Naive thymus-derived CD8-positive, alpha-beta T cell (primary cell): ENCODE measurements at regions not wholly inside any gene's neighbourhood (a gene's known extent, or its start where the extent isn't known, plus 50 kb on each side); places are given as distances from the start of the nearest gene placed in this dataset.
A peak's percentile ranks its signal among the peaks of the same experiment; 100 is the strongest.
"Not testable (repeated sequence)": the region's sequence is repeated elsewhere in the genome, so short reads cannot be mapped to it uniquely, and the experiment has no call there.

Experiments
- ATAC-seq, 2 donors: fragments of 150-1000 bp; cut with Tn5 transposase in 1 of 2; sonication (Bioruptor Pico), chemical (Tn5 transposase) in 1 of 2; 1 replicate in 1 of 2; 2 replicates in 1 of 2; pipeline ENCODE4 v1.10.0; 2021; ENCODE audit warnings: mild to moderate bottlenecking in 2 of 2, moderate library complexity in 2 of 2
- POLR2A ChIA-PET: fragments of 350-600 bp; sonication (Branson Sonifier 250); formaldehyde crosslinking; loops from one replicate; lab custom pipeline; 2021; ENCODE audit warnings: antibody characterized with exemption; lab: Charles Lee
- DNase-seq, 10 donors: peaks; one replicate each; pipeline versions ENCODE4 v3.0.0 to v3.0.0-alpha.2; 2020 to 2022
- H3K27ac Mint-ChIP-seq, 10 donors: one replicate each; pipeline ENCODE4 v1.8.0; 2020 to 2022; ENCODE audit warnings: mild to moderate bottlenecking in 10 of 10, mixed read lengths in 10 of 10, moderate library complexity in 4 of 10, inconsistent platforms in 1 of 10
- H3K27me3 Mint-ChIP-seq, 5 donors: one replicate each; pipeline ENCODE4 v1.8.0; 2021 to 2022; ENCODE audit warnings: mixed read lengths in 5 of 5
- H3K36me3 Mint-ChIP-seq, 3 donors: one replicate each; pipeline ENCODE4 v1.8.0; 2020 to 2022; ENCODE audit warnings: mixed read lengths in 3 of 3, mild to moderate bottlenecking in 2 of 3, inconsistent platforms in 1 of 3
- H3K4me1 Mint-ChIP-seq, 4 donors: one replicate each; pipeline ENCODE4 v1.8.0; 2021 to 2022; ENCODE audit warnings: mixed read lengths in 4 of 4
- H3K4me3 Mint-ChIP-seq, 10 donors: one replicate each; pipeline ENCODE4 v1.8.0; 2020 to 2022; ENCODE audit warnings: mild to moderate bottlenecking in 10 of 10, mixed read lengths in 10 of 10, moderate library complexity in 6 of 10, inconsistent platforms in 1 of 10
- H3K9me3 Mint-ChIP-seq, 9 donors: one replicate each; pipeline ENCODE4 v1.8.0; 2020 to 2022; ENCODE audit warnings: mixed read lengths in 9 of 9, mild to moderate bottlenecking in 3 of 9, inconsistent platforms in 1 of 9, moderate library complexity in 1 of 9

- POLR2A ChIA-PET, result no interaction called here
- Mint-ChIP-seq H3K4me3 (no peak overlapping the region), H3K9me3 (peaks cover 0 to 23% (median 13%) of the 10 kb centered on the region in 9 donors), H3K27ac (no peak overlapping the region), H3K4me1 (peaks cover 0 to 11% (median 0%) of the 10 kb centered on the region in 4 donors), H3K27me3 (peaks cover 0 to 3% (median 0%) of the 10 kb centered on the region in 5 donors), H3K36me3 (peaks cover 0 to 6% (median 2%) of the 10 kb centered on the region in 3 donors)
- DNase-seq (no peak), ATAC-seq (no peak)
Measured at GRCh38 chr6:25153079-25153478, 126.1 kb upstream of the CARMIL1 start.

GRCh38 chr6:25154034-25154596 is 125.1 kb upstream of the CARMIL1 start:
- Mint-ChIP-seq H3K9me3 (peaks cover 2 to 21% (median 13%) of the 10 kb centered on the region in 9 donors), H3K4me1 (peaks cover 0 to 11% (median 0%) of the 10 kb centered on the region in 4 donors), H3K36me3 (peaks cover 0 to 6% (median 0%) of the 10 kb centered on the region in 3 donors), H3K27ac (no peak overlapping the region), H3K27me3 (peaks cover 0 to 3% (median 0%) of the 10 kb centered on the region in 5 donors), H3K4me3 (no peak overlapping the region)
- POLR2A ChIA-PET, result no interaction called here
- DNase-seq (no peak), ATAC-seq (no peak)

- Mint-ChIP-seq H3K36me3 (peaks cover 2 to 10% (median 6%) of the 10 kb centered on the region in 3 donors), H3K9me3 (peaks cover 3 to 29% (median 20%) of the 10 kb centered on the region in 9 donors), H3K4me3 (no peak overlapping the region), H3K4me1 (peaks cover 0 to 11% (median 0%) of the 10 kb centered on the region in 4 donors), H3K27me3 (peaks cover 0 to 5% (median 2%) of the 10 kb centered on the region in 5 donors), H3K27ac (peak overlapping the region in 1 of 10 donors; percentile 10)
- POLR2A ChIA-PET, result no interaction called here
- ATAC-seq (no peak), DNase-seq (no peak)
Measured at GRCh38 chr6:25155211-25155610, 124.0 kb upstream of the CARMIL1 start.

GRCh38 chr6:25156123-25156522 is 123.1 kb upstream of the CARMIL1 start:
- POLR2A ChIA-PET, result interaction anchor here (0.7 kb wide), 1 partner anchor 20 kb away, joined by 3 read pairs; no protein-coding TSS in a partner anchor
- no peak overlapping the region for H3K27ac Mint-ChIP-seq
- no peak overlapping the region for H3K4me3 Mint-ChIP-seq
- peaks cover 0 to 11% (median 0%) of the 10 kb centered on the region in 4 donors for H3K4me1 Mint-ChIP-seq
- DNase-seq, result no peak
- H3K27me3 Mint-ChIP-seq, result peaks cover 0 to 5% (median 2%) of the 10 kb centered on the region in 5 donors
- H3K36me3 Mint-ChIP-seq, result peaks cover 2 to 10% (median 6%) of the 10 kb centered on the region in 3 donors
- H3K9me3 Mint-ChIP-seq, result peaks cover 3 to 31% (median 22%) of the 10 kb centered on the region in 9 donors
- no peak for ATAC-seq

GRCh38 chr6:25157183-25157582 is 122.0 kb upstream of the CARMIL1 start:
- Mint-ChIP-seq H3K9me3 (peaks cover 3 to 31% (median 24%) of the 10 kb centered on the region in 9 donors), H3K4me3 (no peak overlapping the region), H3K4me1 (peaks cover 0 to 11% (median 0%) of the 10 kb centered on the region in 4 donors), H3K27ac (no peak overlapping the region), H3K27me3 (peaks cover 0 to 5% (median 2%) of the 10 kb centered on the region in 5 donors), H3K36me3 (peaks cover 2 to 10% (median 6%) of the 10 kb centered on the region in 3 donors)
- DNase-seq (no peak), ATAC-seq (no peak)
- POLR2A ChIA-PET, result no interaction called here

GRCh38 chr6:25157842-25158241 is 121.3 kb upstream of the CARMIL1 start:
- DNase-seq, result no peak
- POLR2A ChIA-PET, result no interaction called here

GRCh38 chr6:25160134-25160533 is 119.0 kb upstream of the CARMIL1 start:
- H3K4me1 Mint-ChIP-seq, H3K27me3 Mint-ChIP-seq, POLR2A ChIA-PET, DNase-seq, ATAC-seq, H3K27ac Mint-ChIP-seq, H3K4me3 Mint-ChIP-seq: not testable (repeated sequence)
- peaks cover 3 to 33% (median 27%) of the 10 kb centered on the region in 9 donors for H3K9me3 Mint-ChIP-seq
- H3K36me3 Mint-ChIP-seq, result peaks cover 2 to 11% (median 10%) of the 10 kb centered on the region in 3 donors

More at GRCh38 chr6:25157842-25158241, 121.3 kb upstream of the CARMIL1 start:
- no peak overlapping the region for H3K4me3 Mint-ChIP-seq
- H3K27me3 Mint-ChIP-seq, result peaks cover 0 to 5% (median 2%) of the 10 kb centered on the region in 5 donors
- H3K27ac Mint-ChIP-seq, result no peak overlapping the region
- peaks cover 0 to 11% (median 0%) of the 10 kb centered on the region in 4 donors for H3K4me1 Mint-ChIP-seq
- peaks cover 3 to 31% (median 24%) of the 10 kb centered on the region in 9 donors for H3K9me3 Mint-ChIP-seq
- H3K36me3 Mint-ChIP-seq, result peaks cover 2 to 10% (median 6%) of the 10 kb centered on the region in 3 donors
- no peak for ATAC-seq

- no peak for ATAC-seq
- peaks cover 0 to 14% (median 3%) of the 10 kb centered on the region in 9 donors for H3K9me3 Mint-ChIP-seq
- peaks cover 0 to 5% (median under 1%) of the 10 kb centered on the region in 3 donors for H3K36me3 Mint-ChIP-seq
- H3K4me3 Mint-ChIP-seq, result no peak overlapping the region
- H3K4me1 Mint-ChIP-seq, result peaks cover 0 to 10% (median 3%) of the 10 kb centered on the region in 4 donors
- no peak overlapping the region for H3K27ac Mint-ChIP-seq
- POLR2A ChIA-PET, result no interaction called here
- peaks cover 0 to 9% (median 4%) of the 10 kb centered on the region in 5 donors for H3K27me3 Mint-ChIP-seq
- DNase-seq, result no peak
Measured at GRCh38 chr6:25165177-25165576, 114.0 kb upstream of the CARMIL1 start.

- POLR2A ChIA-PET, result no interaction called here
- Mint-ChIP-seq H3K36me3 (peaks cover 0 to 5% (median 0%) of the 10 kb centered on the region in 3 donors), H3K4me1 (peaks cover 0 to 10% (median 3%) of the 10 kb centered on the region in 4 donors), H3K4me3 (no peak overlapping the region), H3K27me3 (peaks cover 0 to 9% (median 4%) of the 10 kb centered on the region in 5 donors), H3K9me3 (peaks cover 0 to 8% (median 3%) of the 10 kb centered on the region in 9 donors), H3K27ac (no peak overlapping the region)
- ATAC-seq (no peak), DNase-seq (no peak)
Measured at GRCh38 chr6:25165800-25166199, 113.4 kb upstream of the CARMIL1 start.

- Mint-ChIP-seq H3K27me3 (peaks cover 0 to 9% (median 4%) of the 10 kb centered on the region in 5 donors), H3K4me3 (no peak overlapping the region), H3K4me1 (peaks cover 0 to 10% (median 3%) of the 10 kb centered on the region in 4 donors), H3K9me3 (peaks cover 0 to 5% (median 0%) of the 10 kb centered on the region in 9 donors), H3K27ac (peak overlapping the region in 1 of 10 donors; percentile 5), H3K36me3 (peaks cover 0 to 5% (median 0%) of the 10 kb centered on the region in 3 donors)
- POLR2A ChIA-PET, result no interaction called here
- ATAC-seq (no peak), DNase-seq (no peak)
Measured at GRCh38 chr6:25166955-25167748, 112.0 kb upstream of the CARMIL1 start.

- H3K9me3 Mint-ChIP-seq, result peaks cover 0 to 5% (median 0%) of the 10 kb centered on the region in 9 donors
- peaks cover 0 to 16% (median 5%) of the 10 kb centered on the region in 5 donors for H3K27me3 Mint-ChIP-seq
- H3K4me1 Mint-ChIP-seq, result peaks cover 0 to 10% (median 4%) of the 10 kb centered on the region in 4 donors
- H3K27ac Mint-ChIP-seq, result no peak overlapping the region
- POLR2A ChIA-PET, result no interaction called here
- ATAC-seq, result no peak
- DNase-seq, result no peak
- H3K36me3 Mint-ChIP-seq, result peaks cover 0 to 5% (median 0%) of the 10 kb centered on the region in 3 donors
- H3K4me3 Mint-ChIP-seq, result no peak overlapping the region
Measured at GRCh38 chr6:25167961-25168360, 111.2 kb upstream of the CARMIL1 start.

GRCh38 chr6:25168637-25169036 is 110.5 kb upstream of the CARMIL1 start:
- no peak for ATAC-seq
- Mint-ChIP-seq H3K9me3 (peaks cover 0 to 5% (median 0%) of the 10 kb centered on the region in 9 donors), H3K4me1 (peaks cover 0 to 10% (median 4%) of the 10 kb centered on the region in 4 donors), H3K4me3 (no peak overlapping the region), H3K36me3 (peaks cover 0 to 5% (median 0%) of the 10 kb centered on the region in 3 donors), H3K27me3 (peaks cover 0 to 22% (median 6%) of the 10 kb centered on the region in 5 donors), H3K27ac (peak overlapping the region in 1 of 10 donors; percentile 7)
- DNase-seq, result no peak
- POLR2A ChIA-PET, result no interaction called here
